NCI-H2029 (cell line): ENCODE measurements at regions not wholly inside any gene's neighbourhood (a gene's known extent, or its start where the extent isn't known, plus 50 kb on each side); places are given as distances from the start of the nearest gene placed in this dataset.

ENCODE experiments used
- DNase-seq: peaks from one replicate; lab custom pipeline; 2025; lab: John Stamatoyannopoulos, UW

- DNase-seq, result no peak
Observed at GRCh38 chr6:164561656-164562055, 747.7 kb downstream of the C6orf118 start.

- DNase-seq, result no peak
Observed at GRCh38 chr6:164554700-164555476, 754.5 kb downstream of the C6orf118 start.

- no peak for DNase-seq
Observed at GRCh38 chr6:164554226-164554625, 755.2 kb downstream of the C6orf118 start.

GRCh38 chr6:164551706-164552105 is 757.7 kb downstream of the C6orf118 start:
- no peak for DNase-seq

- no peak for DNase-seq
Observed at GRCh38 chr6:164547076-164547475, 762.3 kb downstream of the C6orf118 start.

GRCh38 chr6:164546263-164546662 is 763.1 kb downstream of the C6orf118 start:
- DNase-seq, result no peak

- DNase-seq, result no peak
Observed at GRCh38 chr6:164534070-164534766, 775.2 kb downstream of the C6orf118 start.

- DNase-seq, result no peak
Observed at GRCh38 chr6:164533045-164533362, 776.4 kb downstream of the C6orf118 start.

- DNase-seq, result no peak
Observed at GRCh38 chr6:164532198-164533044, 777.0 kb downstream of the C6orf118 start.

- DNase-seq, result no peak
Observed at GRCh38 chr6:164531736-164532135, 777.7 kb downstream of the C6orf118 start.

- no peak for DNase-seq
Observed at GRCh38 chr6:164528539-164528938, 780.9 kb downstream of the C6orf118 start.

GRCh38 chr6:164523087-164523654 is 786.2 kb downstream of the C6orf118 start:
- DNase-seq, result no peak

GRCh38 chr6:164520916-164521315 is 788.5 kb downstream of the C6orf118 start:
- DNase-seq, result no peak

- DNase-seq, result no peak
Observed at GRCh38 chr6:164507206-164507940, 802.0 kb downstream of the C6orf118 start.

GRCh38 chr6:164505425-164505824 is 804.0 kb downstream of the C6orf118 start:
- no peak for DNase-seq

GRCh38 chr6:164502833-164503232 is 806.6 kb downstream of the C6orf118 start:
- DNase-seq, result peak; percentile 66

GRCh38 chr6:164495882-164496495 is 813.4 kb downstream of the C6orf118 start:
- no peak for DNase-seq

- no peak for DNase-seq
Observed at GRCh38 chr6:164478426-164478825, 831.0 kb downstream of the C6orf118 start.

- no peak for DNase-seq
Observed at GRCh38 chr6:164477790-164478189, 831.6 kb downstream of the C6orf118 start.

- no peak for DNase-seq
Observed at GRCh38 chr6:164477101-164477500, 832.3 kb downstream of the C6orf118 start.

- no peak for DNase-seq
Observed at GRCh38 chr6:164469276-164469949, 840.0 kb downstream of the C6orf118 start.
